ENCODE measurements at regions not wholly inside any gene's neighbourhood (a gene's known extent, or its start where the extent isn't known, plus 50 kb on each side); places are given as distances from the start of the nearest gene placed in this dataset.

DNA sequence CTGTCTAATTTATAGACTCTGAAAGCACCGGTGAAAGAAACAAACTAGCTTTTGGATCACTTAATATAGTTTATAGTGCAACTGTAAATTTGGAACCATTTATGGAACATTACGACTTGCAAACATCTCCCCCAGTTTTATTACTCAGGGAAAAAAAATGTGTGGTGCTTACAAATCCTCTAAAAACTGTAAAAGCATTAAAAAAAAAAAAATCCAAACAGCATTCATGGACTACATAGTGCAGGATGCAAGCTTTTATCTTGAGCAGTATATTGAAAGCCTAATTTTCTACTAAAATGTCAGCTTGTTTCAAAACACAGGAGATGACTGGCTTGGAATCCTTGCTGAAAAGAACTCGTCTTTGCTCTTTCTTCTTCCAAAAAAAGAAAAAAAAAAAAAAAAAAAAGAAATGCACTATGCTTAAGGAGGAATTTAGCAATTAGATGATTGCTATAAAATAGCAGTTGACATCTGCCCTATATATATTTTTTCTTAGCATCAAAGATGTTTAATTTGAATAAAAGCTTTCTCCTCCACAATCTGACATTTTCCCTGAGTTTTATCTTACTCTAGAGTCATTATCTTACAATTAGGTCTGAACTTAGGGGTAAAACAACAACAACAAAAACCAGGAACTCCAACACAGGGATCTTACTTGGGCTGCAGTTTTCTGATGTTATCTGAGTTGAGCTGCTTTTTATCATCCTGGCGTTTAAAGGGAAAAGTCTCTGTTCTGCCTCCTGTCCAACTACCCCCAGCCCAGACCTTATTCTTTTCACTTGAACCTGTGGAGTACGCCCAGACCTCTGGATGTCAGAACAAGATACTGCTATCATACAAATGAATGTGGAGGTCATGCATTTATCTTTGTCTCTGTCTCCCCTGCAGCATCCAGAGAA lies 62.6 kb upstream of the PDZRN3 start:
- TF ChIP-seq CTCF (IDR thresholded peaks at IDR 0.05; ENCODE audit: poor library complexity, severe bottlenecking) (no peak), EZH2 (IDR thresholded peaks at IDR 0.05; ENCODE audit: borderline replicate concordance, insufficient read depth, low read length, poor library complexity, severe bottlenecking) (no peak), REST (IDR thresholded peaks at IDR 0.05; ENCODE audit: borderline replicate concordance) (no peak), POLR2AphosphoS5 (IDR thresholded peaks at IDR 0.05) (no peak), MXI1 (conservative IDR thresholded peaks at IDR 0.05; ENCODE audit: poor library complexity, severe bottlenecking) (no peak)
